Fibroblast of peridontal ligament (primary cell): ENCODE measurements at regions not wholly inside any gene's neighbourhood (a gene's known extent, or its start where the extent isn't known, plus 50 kb on each side); places are given as distances from the start of the nearest gene placed in this dataset.

ENCODE experiments used
- DNase-seq: peaks from one replicate; pipeline ENCODE4 v3.0.0-alpha.2; 2010; ENCODE audit errors: extremely low read depth

- no peak for DNase-seq
Observed at GRCh38 chr13:26837102-26837501, 76.5 kb upstream of the GPR12 start.

GRCh38 chr13:26836626-26837025 lies 76.0 kb upstream of the GPR12 start:
- no peak for DNase-seq

- no peak for DNase-seq
Observed at GRCh38 chr13:26834646-26835045, 74.1 kb upstream of the GPR12 start.

- no peak for DNase-seq
Observed at GRCh38 chr13:26831336-26831908, 70.8 kb upstream of the GPR12 start.

GRCh38 chr13:26829716-26830115 lies 69.1 kb upstream of the GPR12 start:
- DNase-seq, result no peak

GRCh38 chr13:26824581-26824980 lies 64.0 kb upstream of the GPR12 start:
- no peak for DNase-seq

- no peak for DNase-seq
Observed at GRCh38 chr13:26822146-26822545, 61.6 kb upstream of the GPR12 start.

GRCh38 chr13:26821672-26822071 lies 61.1 kb upstream of the GPR12 start:
- no peak for DNase-seq

GRCh38 chr13:26820871-26821270 lies 60.3 kb upstream of the GPR12 start:
- DNase-seq, result no peak

- no peak for DNase-seq
Observed at GRCh38 chr13:26819046-26819445, 58.5 kb upstream of the GPR12 start.

GRCh38 chr13:26816881-26817280 lies 56.3 kb upstream of the GPR12 start:
- no peak for DNase-seq

GRCh38 chr13:26813980-26814348 lies 53.4 kb upstream of the GPR12 start:
- DNase-seq, result no peak

- DNase-seq, result no peak
Observed at GRCh38 chr13:26813321-26813979, 52.9 kb upstream of the GPR12 start.

- no peak for DNase-seq
Observed at GRCh38 chr13:26811581-26811980, 51.0 kb upstream of the GPR12 start.
